Cerebellar cortex (tissue), 1 donor: ENCODE measurements at regions not wholly inside any gene's neighbourhood (a gene's known extent, or its start where the extent isn't known, plus 50 kb on each side); places are given as distances from the start of the nearest gene placed in this dataset.
"Not testable (repeated sequence)": the region's sequence is repeated elsewhere in the genome, so short reads cannot be mapped to it uniquely, and the experiment has no call there.

Experiments used
- DNase-seq: peaks from one replicate; pipeline ENCODE4 v3.0.0-alpha.2; 2015; ENCODE audit warnings: low spot score

GRCh38 chr10:125554016-125554703 lies 128.8 kb downstream of the TEX36 start:
- DNase-seq, result no peak

- no peak for DNase-seq
These were observed 129.9 kb downstream of the TEX36 start for GRCh38 chr10:125553091-125553490.

- DNase-seq, result no peak
These were observed 131.7 kb downstream of the TEX36 start for GRCh38 chr10:125551247-125551646.

GRCh38 chr10:125550362-125550761 lies 132.6 kb downstream of the TEX36 start:
- no peak for DNase-seq

GRCh38 chr10:125549653-125550052 lies 133.3 kb downstream of the TEX36 start:
- no peak for DNase-seq

- no peak for DNase-seq
These were observed 134.1 kb downstream of the TEX36 start for GRCh38 chr10:125548878-125549277.

GRCh38 chr10:125548356-125548755 lies 134.6 kb downstream of the TEX36 start:
- DNase-seq, result no peak

- no peak for DNase-seq
These were observed 135.8 kb downstream of the TEX36 start for GRCh38 chr10:125547010-125547650.

GRCh38 chr10:125543796-125544195 lies 139.2 kb downstream of the TEX36 start:
- no peak for DNase-seq

- peak; percentile 40 for DNase-seq
These were observed 143.8 kb downstream of the TEX36 start for GRCh38 chr10:125538947-125539731.

GRCh38 chr10:125536236-125536635 lies 146.7 kb downstream of the TEX36 start:
- no peak for DNase-seq

GRCh38 chr10:125535559-125535958 lies 147.4 kb downstream of the TEX36 start:
- DNase-seq, result no peak

GRCh38 chr10:125534515-125534914 lies 148.4 kb downstream of the TEX36 start:
- DNase-seq, result no peak

- DNase-seq, result no peak
These were observed 149.1 kb downstream of the TEX36 start for GRCh38 chr10:125533866-125534265.

- peak; percentile 68 for DNase-seq
These were observed 151.5 kb downstream of the TEX36 start for GRCh38 chr10:125531465-125531864.

GRCh38 chr10:125523347-125523746 lies 159.6 kb downstream of the TEX36 start:
- DNase-seq, result no peak

- peak; percentile 35 for DNase-seq
These were observed 161.0 kb downstream of the TEX36 start for GRCh38 chr10:125521721-125522680.

GRCh38 chr10:125520968-125521367 lies 162.0 kb downstream of the TEX36 start:
- no peak for DNase-seq

GRCh38 chr10:125518397-125518796 lies 164.6 kb downstream of the TEX36 start:
- DNase-seq, result not testable (repeated sequence)

GRCh38 chr10:125515571-125515970 lies 167.4 kb downstream of the TEX36 start:
- DNase-seq, result no peak

- DNase-seq, result no peak
These were observed 168.5 kb downstream of the TEX36 start for GRCh38 chr10:125514206-125515162.
